Stimulated activated CD4-positive, alpha-beta T cell treated with anti-CD3 and anti-CD28 coated beads, Interleukin-1b, Interleukin-23, amount 100 ng/mL, for 4 hours (primary cell): ENCODE measurements at regions not wholly inside any gene's neighbourhood (a gene's known extent, or its start where the extent isn't known, plus 50 kb on each side); places are given as distances from the start of the nearest gene placed in this dataset.

ENCODE experiments used
- DNase-seq, 2 donors: peaks; one replicate each; pipeline ENCODE4 v3.0.0-alpha.2; 2020; ENCODE audit warnings: low read depth in 2 of 2

- no peak for DNase-seq
Measured at GRCh38 chr2:12057436-12058166, 311.2 kb downstream of the LPIN1 start.

DNA sequence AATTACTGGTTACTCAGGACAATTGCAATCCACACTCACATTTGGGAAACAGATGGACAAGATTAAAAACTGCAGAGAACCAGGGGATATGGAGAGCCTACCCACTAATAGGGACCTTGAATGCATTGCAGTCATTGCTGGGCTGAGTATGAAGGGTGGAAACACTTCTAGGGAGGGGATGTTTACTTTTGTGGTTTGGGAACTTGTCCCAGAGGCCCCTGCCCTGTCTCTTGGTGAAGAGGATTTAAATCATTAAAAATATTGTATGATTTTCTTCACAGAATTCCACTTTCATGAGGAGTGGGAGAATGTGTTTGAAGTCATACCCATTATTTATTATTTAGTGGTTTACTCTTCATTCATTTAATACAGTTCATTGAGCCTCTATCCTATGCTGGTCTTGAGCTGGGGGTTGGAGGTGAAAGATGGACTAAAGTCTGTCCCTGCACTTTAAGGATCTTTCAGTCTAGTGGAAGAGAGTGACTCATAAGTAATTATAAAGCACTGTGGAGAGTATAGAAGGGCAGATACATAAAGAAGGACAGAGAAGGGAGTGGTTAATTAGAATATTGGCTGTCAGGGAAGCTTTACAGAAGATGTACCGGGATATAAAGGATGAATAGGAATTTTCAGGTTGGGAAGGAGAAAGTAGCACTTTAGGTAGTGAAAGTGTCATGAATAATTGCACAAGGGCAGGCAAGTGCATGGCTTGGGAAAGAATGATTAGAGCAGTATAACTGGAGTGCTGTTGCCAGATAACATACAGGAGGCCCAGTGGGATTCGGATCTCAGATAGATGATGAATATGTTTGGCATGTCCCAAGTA, 313.4 kb downstream of the LPIN1 start:
- DNase-seq, result no peak

DNA sequence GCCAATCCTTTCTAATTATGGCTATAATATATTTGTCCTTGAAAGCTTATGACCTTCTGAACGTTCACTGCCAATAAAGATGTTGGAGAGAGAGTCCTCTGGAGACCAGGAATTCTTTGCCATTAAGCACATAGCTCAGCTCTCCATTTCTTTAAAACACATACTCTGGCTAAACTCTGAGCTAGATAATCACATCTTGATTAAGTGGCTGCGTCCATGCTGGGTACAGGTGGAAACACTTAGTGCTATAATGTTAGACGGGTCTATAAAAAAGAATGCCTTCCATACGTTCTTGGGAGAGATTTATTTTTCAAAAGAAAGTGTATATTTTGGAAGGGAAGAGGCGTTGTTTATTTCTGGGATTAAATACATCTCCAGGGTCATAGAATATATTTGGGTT, 314.5 kb downstream of the LPIN1 start:
- DNase-seq, result no peak

DNA sequence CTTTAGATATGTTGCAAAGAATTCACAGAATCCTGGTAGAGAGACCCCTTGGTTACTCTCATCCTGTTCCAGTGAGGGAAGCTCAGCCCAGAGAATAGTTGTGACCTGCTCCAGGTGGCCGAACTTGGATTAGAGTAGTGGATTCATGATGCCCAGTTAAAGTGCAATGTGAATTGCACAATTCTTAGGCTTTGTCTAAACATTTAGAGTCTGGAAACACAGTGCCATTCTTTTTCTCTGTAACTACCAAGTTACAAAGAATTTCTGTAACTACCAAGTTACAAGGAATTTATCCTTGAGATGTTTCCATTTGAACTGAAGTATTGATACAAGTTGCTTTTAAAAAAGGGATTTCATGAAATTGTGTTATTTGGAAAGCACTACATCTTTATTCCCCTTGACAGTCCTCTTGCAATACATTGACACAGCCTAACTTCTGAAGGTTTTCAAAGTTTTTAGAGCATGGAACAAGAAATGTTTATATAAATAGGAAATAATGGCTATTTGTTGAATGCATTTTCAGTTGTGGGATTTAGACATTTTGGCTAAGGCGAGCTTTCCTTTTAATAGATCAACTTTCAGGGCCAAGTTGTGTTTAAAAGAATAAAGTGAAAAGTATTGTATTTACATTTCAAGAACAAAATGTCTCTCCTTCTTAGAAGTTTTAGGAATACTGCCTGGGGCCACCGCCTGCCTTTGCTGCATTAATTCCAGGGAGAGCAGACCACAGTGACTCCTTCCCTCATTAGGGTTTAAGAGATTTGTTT, 315.0 kb downstream of the LPIN1 start:
- no peak for DNase-seq

GRCh38 chr2:12062053-12062395, 315.6 kb downstream of the LPIN1 start:
- no peak for DNase-seq

DNA sequence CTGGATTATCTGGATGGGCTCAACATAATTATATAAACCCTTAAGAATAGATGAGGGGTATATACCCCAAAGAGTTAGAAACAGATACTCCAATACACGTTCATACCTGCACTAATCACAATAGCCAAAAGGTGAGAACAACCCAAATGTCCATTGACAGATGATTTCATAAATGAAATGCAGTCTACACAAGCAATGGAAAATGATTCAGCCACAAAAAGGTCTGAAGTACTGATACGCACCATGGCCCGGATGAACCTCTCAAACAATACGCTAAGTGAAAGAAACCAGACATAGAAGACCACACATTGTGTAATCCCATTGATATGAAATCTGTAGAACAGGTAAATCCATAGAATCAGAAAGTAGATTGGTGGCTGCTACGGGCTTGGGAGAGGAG, 316.8 kb downstream of the LPIN1 start:
- DNase-seq, result no peak

DNA sequence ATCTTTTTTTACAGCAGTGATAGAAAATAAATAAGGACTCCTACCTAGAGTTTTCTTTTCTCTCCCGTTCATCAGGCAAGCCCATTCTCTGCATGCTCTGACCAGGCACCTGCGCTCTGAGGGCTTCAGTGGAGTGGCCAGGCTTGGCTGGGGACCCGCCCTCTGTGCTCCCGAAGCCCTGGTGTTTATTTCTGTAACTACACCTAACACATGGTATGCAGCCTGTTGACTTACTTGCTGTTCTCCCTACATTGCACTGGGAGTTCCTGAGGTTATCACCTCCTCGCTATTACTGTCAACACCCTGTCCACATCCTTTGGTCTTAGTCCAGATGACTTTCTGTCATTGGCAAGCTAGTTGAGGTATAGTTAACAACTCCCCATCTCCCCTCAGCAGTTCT, 317.7 kb downstream of the LPIN1 start:
- DNase-seq, result no peak

GRCh38 chr2:12066116-12066515, 319.7 kb downstream of the LPIN1 start:
- no peak for DNase-seq

GRCh38 chr2:12066986-12067385, 320.6 kb downstream of the LPIN1 start:
- DNase-seq, result no peak

GRCh38 chr2:12068796-12069538, 322.5 kb downstream of the LPIN1 start:
- DNase-seq, result no peak

- no peak for DNase-seq
Measured at GRCh38 chr2:12070153-12070552, 323.7 kb downstream of the LPIN1 start.

- no peak for DNase-seq
Measured at GRCh38 chr2:12070581-12070980, 324.1 kb downstream of the LPIN1 start.

DNA sequence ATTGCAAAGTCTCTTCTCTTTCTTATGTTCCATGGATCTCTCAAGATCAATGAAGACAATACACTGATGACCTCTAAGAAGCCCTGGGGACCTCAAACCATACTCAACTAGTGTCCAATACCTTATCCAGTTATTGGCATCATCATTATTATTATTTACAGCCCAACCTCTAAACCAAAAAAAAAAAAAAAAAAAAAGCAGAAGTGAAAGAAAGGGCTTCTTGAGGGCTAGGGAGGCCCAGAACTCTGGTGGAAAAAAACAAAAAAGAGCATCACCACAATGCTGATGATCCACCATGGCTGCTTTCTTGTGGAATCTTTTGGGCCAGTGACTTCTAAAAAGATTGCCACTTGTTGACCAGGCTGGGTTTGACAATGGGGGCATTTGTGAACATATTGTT, 324.9 kb downstream of the LPIN1 start:
- DNase-seq, result no peak

- DNase-seq, result no peak
Measured at GRCh38 chr2:12073217-12073852, 326.9 kb downstream of the LPIN1 start.

GRCh38 chr2:12074126-12074844, 327.9 kb downstream of the LPIN1 start:
- DNase-seq, result no peak

DNA sequence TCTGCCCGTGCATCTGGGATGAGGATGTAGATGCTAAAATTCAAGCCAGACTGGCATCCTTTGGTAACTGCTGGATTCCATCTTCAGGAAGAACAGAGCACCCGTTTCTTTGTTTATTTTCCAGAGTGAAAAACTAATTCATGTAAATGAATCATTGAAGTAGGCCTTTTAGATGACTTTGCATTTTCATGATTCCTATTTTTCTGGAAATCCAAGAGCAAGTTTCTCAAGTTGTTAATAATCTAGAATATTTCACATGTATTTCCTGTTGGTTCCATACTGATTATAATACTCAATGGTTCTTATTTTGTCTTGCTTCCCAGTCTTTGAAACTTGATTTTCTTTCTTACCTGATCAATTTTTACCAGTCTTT, 328.4 kb downstream of the LPIN1 start:
- DNase-seq, result no peak

DNA sequence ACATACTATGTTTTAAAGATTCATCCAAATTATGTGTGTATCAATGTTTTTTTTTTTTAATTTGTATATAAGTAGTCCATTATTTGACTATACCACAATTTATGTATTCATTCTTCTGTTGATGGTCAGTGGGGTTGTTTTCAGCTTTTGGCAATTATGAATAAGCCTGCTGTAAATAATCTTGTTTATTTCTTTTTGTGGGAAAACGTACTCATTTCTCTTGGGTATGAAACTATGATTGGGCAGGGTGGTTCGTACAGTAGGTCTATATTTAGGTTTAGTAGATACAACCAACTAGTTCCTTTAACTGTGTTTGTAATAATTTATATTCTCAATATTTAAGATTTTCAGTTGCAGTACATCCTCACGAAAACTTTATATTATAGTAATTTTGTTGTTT, 329.2 kb downstream of the LPIN1 start:
- no peak for DNase-seq

DNA sequence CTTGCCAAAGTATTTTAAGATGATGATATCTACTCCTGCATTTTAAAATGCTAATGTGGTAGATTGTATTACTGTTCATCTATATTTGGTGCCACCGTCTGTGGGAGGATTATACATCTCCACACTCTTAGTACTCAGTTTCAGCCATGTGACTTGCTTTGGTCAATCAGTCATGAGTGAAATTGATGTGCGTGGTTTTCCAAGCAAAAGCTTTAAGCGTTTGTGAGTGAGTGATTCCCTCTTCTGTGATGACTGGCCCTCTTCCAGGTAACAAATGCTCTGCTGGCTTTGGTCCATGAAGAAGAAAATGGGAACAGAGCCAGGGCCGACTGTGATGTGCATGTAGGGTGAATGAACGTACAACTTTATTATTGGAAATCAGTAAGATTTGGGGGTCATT, 330.4 kb downstream of the LPIN1 start:
- no peak for DNase-seq

DNA sequence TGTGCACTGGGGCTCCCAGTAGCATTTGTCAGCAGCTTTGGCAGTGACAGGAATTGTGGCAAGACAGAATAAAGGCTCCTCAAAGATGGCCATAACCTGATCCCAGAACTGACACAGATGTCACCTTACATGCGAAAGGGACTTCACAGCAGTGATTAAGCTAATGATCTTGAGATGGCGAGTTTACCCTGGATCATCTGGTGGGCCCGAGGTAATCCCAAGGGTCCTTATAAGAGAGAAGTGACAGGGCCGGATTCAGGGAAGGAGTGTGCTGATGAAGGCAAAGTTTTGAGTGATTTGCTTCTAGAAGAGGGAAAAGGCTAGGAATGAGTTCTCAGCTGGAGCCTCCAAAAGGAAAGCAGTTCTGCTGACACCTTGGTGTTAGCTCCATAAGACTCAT, 333.9 kb downstream of the LPIN1 start:
- DNase-seq, result no peak

DNA sequence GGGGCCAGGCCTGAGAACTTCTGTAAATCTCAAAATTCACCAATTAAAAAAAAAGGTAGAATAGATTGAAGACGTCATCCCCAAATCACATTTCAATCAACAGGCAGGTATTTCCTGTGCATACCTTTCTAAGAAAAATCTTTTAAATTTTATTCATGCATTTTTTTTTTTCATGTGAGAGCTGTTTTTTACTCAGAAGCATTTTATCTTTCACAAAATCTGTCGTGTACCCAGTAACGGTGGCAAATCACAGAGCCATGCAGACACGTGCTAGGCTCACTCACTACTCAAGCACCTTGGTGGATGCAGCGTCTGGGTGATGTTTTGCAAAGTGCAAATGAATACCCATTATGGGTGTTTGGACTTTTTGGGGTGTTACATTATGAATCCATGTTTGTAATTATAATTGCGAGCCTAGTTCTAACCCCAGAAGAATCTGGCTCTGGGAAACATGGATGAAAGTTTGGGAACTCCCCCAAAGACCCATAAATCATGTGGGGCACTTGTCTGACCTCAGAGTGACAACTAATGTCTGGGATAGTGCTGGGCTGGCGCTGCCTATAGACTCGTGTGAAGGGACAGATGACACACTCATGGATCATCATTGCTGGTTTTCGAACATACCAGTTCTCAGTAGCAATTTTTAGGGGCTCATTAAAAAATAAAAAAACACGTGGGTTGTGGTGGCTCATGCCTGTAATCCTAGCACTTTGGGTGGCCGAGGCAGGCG, 335.2 kb downstream of the LPIN1 start:
- DNase-seq, result no peak
